ENCODE measurements at regions not wholly inside any gene's neighbourhood (a gene's known extent, or its start where the extent isn't known, plus 50 kb on each side); places are given as distances from the start of the nearest gene placed in this dataset.
"Not testable (repeated sequence)": the region's sequence is repeated elsewhere in the genome, so short reads cannot be mapped to it uniquely, and the experiment has no call there.

DNA sequence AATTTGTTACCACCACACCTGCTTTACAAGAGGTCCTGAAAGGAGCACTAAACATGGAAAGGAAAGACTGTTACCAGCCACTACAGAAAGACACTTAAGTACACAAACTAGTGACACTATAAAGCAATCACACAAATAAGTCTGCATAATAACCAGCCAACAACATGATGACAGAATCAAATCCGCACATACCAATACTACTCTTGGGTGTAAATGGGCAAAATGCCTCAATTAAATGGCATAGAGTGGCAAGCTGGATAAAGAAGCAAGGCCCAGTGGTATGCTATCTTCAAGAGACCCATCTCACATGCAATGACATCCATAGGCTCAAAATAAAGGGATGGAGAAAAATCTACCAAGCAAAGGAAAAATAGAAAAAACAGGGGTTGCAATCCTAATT, 106.8 kb upstream of the PRR23C start:
- Histone ChIP-seq H3K4me3 (ENCODE audit: low read depth, low read length) (no peak overlapping the region), H3K9me3 (ENCODE audit: control insufficient read depth, insufficient read depth, low read depth, low read length) (no peaks in the 10 kb centered on the region)
- POLR2A ChIA-PET = no interaction called here

GRCh38 chr3:139153434-139153833, 108.7 kb upstream of the PRR23C start:
- H3K36me3 ChIP-seq (ENCODE audit: control insufficient read depth in 2 of 2, insufficient read depth in 1 of 2, low read length in 2 of 2); H3K9me3 ChIP-seq (ENCODE audit: control insufficient read depth, insufficient read depth, low read depth, low read length); H3K27ac ChIP-seq (ENCODE audit: extremely low read depth, low read depth, low read length); POLR2A ChIA-PET; H3K4me3 ChIP-seq (ENCODE audit: low read depth, low read length); H3K4me1 ChIP-seq (ENCODE audit: control insufficient read depth, insufficient read depth, low read length): not testable (repeated sequence)
- CTCF ChIA-PET = interaction anchor here (0.6 to 1.0 kb wide), 2 partner anchors 87 to 107 kb away, joined by 3 to 4 read pairs; no protein-coding TSS in a partner anchor

More for the DNA sequence above, 106.8 kb upstream of the PRR23C start:
- CTCF ChIA-PET = no interaction called here
- Histone ChIP-seq H3K36me3 (ENCODE audit: control insufficient read depth in 2 of 2, insufficient read depth in 1 of 2, low read length in 2 of 2) (no peaks in the 10 kb centered on the region), H3K27ac (ENCODE audit: extremely low read depth, low read depth, low read length) (no peak overlapping the region), H3K4me1 (ENCODE audit: control insufficient read depth, insufficient read depth, low read length) (no peaks in the 10 kb centered on the region)
- TF ChIP-seq ZNF558 (tag by site-specific recombination; IDR thresholded peaks at IDR 0.05) (peak; percentile 94), ZNF76 (tag by site-specific recombination; IDR thresholded peaks at IDR 0.05; ENCODE audit: borderline replicate concordance, low read depth) (no peak)

GRCh38 chr3:139157161-139157932, 112.7 kb upstream of the PRR23C start:
- Histone ChIP-seq H3K4me1 (ENCODE audit: control insufficient read depth, insufficient read depth, low read length) (no peaks in the 10 kb centered on the region), H3K4me3 (ENCODE audit: low read depth, low read length) (no peak overlapping the region), H3K9me3 (ENCODE audit: control insufficient read depth, insufficient read depth, low read depth, low read length) (no peaks in the 10 kb centered on the region), H3K36me3 (ENCODE audit: control insufficient read depth in 2 of 2, insufficient read depth in 1 of 2, low read length in 2 of 2) (no peaks in the 10 kb centered on the region), H3K27ac (ENCODE audit: extremely low read depth, low read depth, low read length) (no peak overlapping the region)
- POLR2A ChIA-PET = no interaction called here
- TF ChIP-seq BCL11A (tag by site-specific recombination; IDR thresholded peaks at IDR 0.05; ENCODE audit: low read depth) = no peak
- no peak for TF ChIP-seq ZNF23 (tag by site-specific recombination; IDR thresholded peaks at IDR 0.05; ENCODE audit: borderline replicate concordance)
- TF ChIP-seq ZNF138 (tag by site-specific recombination; IDR thresholded peaks at IDR 0.05; ENCODE audit: borderline replicate concordance) = no peak
- TF ChIP-seq ZNF530 (tag by site-specific recombination; IDR thresholded peaks at IDR 0.05; ENCODE audit: low read depth) = no peak
- TF ChIP-seq, protein P1, sequence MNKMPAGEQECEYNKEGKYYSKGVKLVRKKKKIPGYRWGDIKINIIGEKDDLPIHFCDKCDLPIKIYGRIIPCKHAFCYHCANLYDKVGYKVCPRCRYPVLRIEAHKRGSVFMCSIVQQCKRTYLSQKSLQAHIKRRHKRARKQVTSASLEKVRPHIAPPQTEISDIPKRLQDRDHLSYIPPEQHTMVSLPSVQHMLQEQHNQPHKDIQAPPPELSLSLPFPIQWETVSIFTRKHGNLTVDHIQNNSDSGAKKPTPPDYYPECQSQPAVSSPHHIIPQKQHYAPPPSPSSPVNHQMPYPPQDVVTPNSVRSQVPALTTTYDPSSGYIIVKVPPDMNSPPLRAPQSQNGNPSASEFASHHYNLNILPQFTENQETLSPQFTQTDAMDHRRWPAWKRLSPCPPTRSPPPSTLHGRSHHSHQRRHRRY (tag by site-specific recombination; IDR thresholded peaks at IDR 0.05) = no peak
- no peak for TF ChIP-seq ZNF561 (tag by site-specific recombination; IDR thresholded peaks at IDR 0.05; ENCODE audit: borderline replicate concordance)
- no peak for TF ChIP-seq ZNF560 (tag by site-specific recombination; IDR thresholded peaks at IDR 0.05; ENCODE audit: borderline replicate concordance)
- no peak for TF ChIP-seq ZNF292 (tag by site-specific recombination; IDR thresholded peaks at IDR 0.05; ENCODE audit: borderline replicate concordance, low read depth)
- no peak for TF ChIP-seq GLI2 (tag by site-specific recombination; IDR thresholded peaks at IDR 0.05; ENCODE audit: borderline replicate concordance, low read depth)
- TF ChIP-seq KLF1 (tag by site-specific recombination; IDR thresholded peaks at IDR 0.05) = no peak
- no peak for TF ChIP-seq ZNF394 (tag by site-specific recombination; IDR thresholded peaks at IDR 0.05; ENCODE audit: borderline replicate concordance)
- no peak for TF ChIP-seq ZNF843 (tag by site-specific recombination; IDR thresholded peaks at IDR 0.05)
- TF ChIP-seq ZNF677 (tag by site-specific recombination; IDR thresholded peaks at IDR 0.05) = no peak
- TF ChIP-seq ZFP3 (tag by site-specific recombination; IDR thresholded peaks at IDR 0.05; ENCODE audit: low read depth) = no peak
- no peak for TF ChIP-seq FEZF1 (tag by site-specific recombination; IDR thresholded peaks at IDR 0.05)
- TF ChIP-seq ZNF654 (tag by site-specific recombination; IDR thresholded peaks at IDR 0.05; ENCODE audit: low read depth) = no peak
- CTCF ChIA-PET = interaction anchor here (0.6 to 0.7 kb wide), 2 partner anchors 140 to 349 kb away, joined by 3 read pairs; no protein-coding TSS in a partner anchor
